GM21381 (cell line): ENCODE measurements at regions not wholly inside any gene's neighbourhood (a gene's known extent, or its start where the extent isn't known, plus 50 kb on each side); places are given as distances from the start of the nearest gene placed in this dataset.
"Not testable (repeated sequence)": the region's sequence is repeated elsewhere in the genome, so short reads cannot be mapped to it uniquely, and the experiment has no call there.

Experiments used
- ATAC-seq: cut with Tn5 transposase; IDR thresholded peaks from one replicate; pipeline ENCODE4 v1.9.1; 2021; ENCODE audit warnings: mild to moderate bottlenecking, moderate library complexity; ENCODE audit not compliant: unreplicated experiment

- no peak for ATAC-seq
Observed at GRCh38 chr6:23532227-23532626, 593.8 kb upstream of the NRSN1 start.

GRCh38 chr6:23533311-23533710 is 592.7 kb upstream of the NRSN1 start:
- no peak for ATAC-seq

GRCh38 chr6:23533944-23534343 is 592.1 kb upstream of the NRSN1 start:
- no peak for ATAC-seq

GRCh38 chr6:23534351-23534750 is 591.7 kb upstream of the NRSN1 start:
- no peak for ATAC-seq

GRCh38 chr6:23535101-23535500 is 590.9 kb upstream of the NRSN1 start:
- ATAC-seq = no peak

- ATAC-seq = no peak
Observed at GRCh38 chr6:23537828-23538227, 588.2 kb upstream of the NRSN1 start.

- no peak for ATAC-seq
Observed at GRCh38 chr6:23547851-23548250, 578.2 kb upstream of the NRSN1 start.

GRCh38 chr6:23554953-23555352 is 571.1 kb upstream of the NRSN1 start:
- not testable (repeated sequence) for ATAC-seq

GRCh38 chr6:23559587-23560343 is 566.2 kb upstream of the NRSN1 start:
- no peak for ATAC-seq

- ATAC-seq = no peak
Observed at GRCh38 chr6:23561732-23562131, 564.3 kb upstream of the NRSN1 start.

- no peak for ATAC-seq
Observed at GRCh38 chr6:23562554-23562953, 563.5 kb upstream of the NRSN1 start.

- no peak for ATAC-seq
Observed at GRCh38 chr6:23563323-23563722, 562.7 kb upstream of the NRSN1 start.

- ATAC-seq = no peak
Observed at GRCh38 chr6:23566418-23566817, 559.6 kb upstream of the NRSN1 start.

GRCh38 chr6:23568292-23568691 is 557.7 kb upstream of the NRSN1 start:
- ATAC-seq = no peak

- no peak for ATAC-seq
Observed at GRCh38 chr6:23584134-23584763, 541.8 kb upstream of the NRSN1 start.

- ATAC-seq = no peak
Observed at GRCh38 chr6:23587582-23587981, 538.4 kb upstream of the NRSN1 start.

GRCh38 chr6:23589811-23590210 is 536.2 kb upstream of the NRSN1 start:
- ATAC-seq = no peak

GRCh38 chr6:23590498-23591126 is 535.4 kb upstream of the NRSN1 start:
- no peak for ATAC-seq

- no peak for ATAC-seq
Observed at GRCh38 chr6:23591761-23592160, 534.3 kb upstream of the NRSN1 start.

- no peak for ATAC-seq
Observed at GRCh38 chr6:23600118-23600517, 525.9 kb upstream of the NRSN1 start.

- ATAC-seq = no peak
Observed at GRCh38 chr6:23601811-23602345, 524.1 kb upstream of the NRSN1 start.

- ATAC-seq = no peak
Observed at GRCh38 chr6:23608931-23609435, 517.0 kb upstream of the NRSN1 start.
